HEK293 (cell line): ENCODE measurements at regions not wholly inside any gene's neighbourhood (a gene's known extent, or its start where the extent isn't known, plus 50 kb on each side); places are given as distances from the start of the nearest gene placed in this dataset.
"Not testable (repeated sequence)": the region's sequence is repeated elsewhere in the genome, so short reads cannot be mapped to it uniquely, and the experiment has no call there.

Experiments
- CTCF ChIA-PET: fragments of 350-600 bp; formaldehyde crosslinking; extraction: SDS; loops from one replicate; lab custom pipeline; 2021; ENCODE audit warnings: antibody characterized with exemption; lab: Yijun Ruan, JAX
- POLR2A ChIA-PET: fragments of 300-600 bp; formaldehyde crosslinking; extraction: SDS; loops from one replicate; lab custom pipeline; 2020; ENCODE audit warnings: antibody characterized with exemption, inconsistent platforms; lab: Yijun Ruan, JAX
- H3K27ac ChIP-seq: fragments of 200-500 bp; sonication (Bioruptor generic); 2 replicates; pipeline ENCODE4 v1.5.1; 2014; ENCODE audit warnings: low read depth, low read length, control low read depth, inconsistent platforms; ENCODE audit errors: extremely low read depth
- H3K36me3 ChIP-seq, 2 experiments: fragments of 200-500 bp in 1 of 2; sonication (Bioruptor generic) in 1 of 2; 1 replicate in 1 of 2; 2 replicates in 1 of 2; pipeline ENCODE4 v1.5.1; 2014 to 2017; ENCODE audit warnings: inconsistent platforms in 2 of 2, low read length in 2 of 2; ENCODE audit not compliant: control insufficient read depth in 2 of 2, insufficient read depth in 1 of 2
- H3K4me1 ChIP-seq: fragments of 200-500 bp; sonication (Bioruptor generic); 2 replicates; pipeline ENCODE4 v1.5.1; 2014; ENCODE audit warnings: mild to moderate bottlenecking, low read length, inconsistent platforms; ENCODE audit not compliant: control insufficient read depth, insufficient read depth
- H3K4me3 ChIP-seq: 2 replicates; pipeline ENCODE4 v1.5.1; 2011; ENCODE audit warnings: low read depth, mild to moderate bottlenecking, control low read depth, low read length, moderate library complexity
- H3K9me3 ChIP-seq: fragments of 200-500 bp; sonication (Bioruptor generic); 2 replicates; pipeline ENCODE4 v1.5.1; 2014; ENCODE audit warnings: low read depth, low read length, inconsistent platforms; ENCODE audit not compliant: control insufficient read depth, insufficient read depth
- SETDB1 ChIP-seq: IDR thresholded peaks from one replicate; pipeline ENCODE4 v1.6.1; 2017; ENCODE audit warnings: mild to moderate bottlenecking, low read length, moderate library complexity, mixed read lengths; ENCODE audit not compliant: insufficient read length
- ZFHX2 ChIP-seq: fragments of 450-650 bp; formaldehyde crosslinking; conservative IDR thresholded peaks from 2 replicates; pipeline ENCODE4 v1.5.1; 2016; ENCODE audit warnings: missing biosample characterization, missing genetic modification characterization
- ZFP37 ChIP-seq: fragments of 450-650 bp; formaldehyde crosslinking; IDR thresholded peaks from 2 replicates; pipeline ENCODE4 v1.5.1; 2016; ENCODE audit warnings: missing biosample characterization, missing genetic modification characterization
- ZNF155 ChIP-seq: fragments of 450-650 bp; formaldehyde crosslinking; IDR thresholded peaks from 2 replicates; pipeline ENCODE4 v1.5.1; 2016; ENCODE audit warnings: missing biosample characterization, missing genetic modification characterization
- ZNF24 ChIP-seq: fragments of 450-650 bp; formaldehyde crosslinking; IDR thresholded peaks from 2 replicates; pipeline ENCODE4 v1.5.1; 2016; ENCODE audit warnings: missing biosample characterization, missing genetic modification characterization
- ZNF266 ChIP-seq: fragments of 450-650 bp; formaldehyde crosslinking; IDR thresholded peaks from 2 replicates; pipeline ENCODE4 v1.5.1; 2016; ENCODE audit warnings: missing biosample characterization, missing genetic modification characterization, low read depth
- ZNF292 ChIP-seq: fragments of 450-650 bp; formaldehyde crosslinking; IDR thresholded peaks from 2 replicates; pipeline ENCODE4 v1.5.1; 2016; ENCODE audit warnings: low read depth, missing biosample characterization, missing genetic modification characterization, borderline replicate concordance
- ZNF335 ChIP-seq: fragments of 450-650 bp; formaldehyde crosslinking; conservative IDR thresholded peaks from 2 replicates; pipeline ENCODE4 v1.5.1; 2016; ENCODE audit warnings: missing biosample characterization, missing genetic modification characterization
- ZNF354C ChIP-seq: fragments of 450-650 bp; formaldehyde crosslinking; IDR thresholded peaks from 2 replicates; pipeline ENCODE4 v1.5.1; 2016; ENCODE audit warnings: missing biosample characterization, missing genetic modification characterization, low read depth, borderline replicate concordance
- ZNF391 ChIP-seq: fragments of 450-650 bp; formaldehyde crosslinking; IDR thresholded peaks from 2 replicates; pipeline ENCODE4 v1.5.1; 2016; ENCODE audit warnings: low read depth, missing biosample characterization, missing genetic modification characterization, borderline replicate concordance
- ZNF571 ChIP-seq: fragments of 450-650 bp; formaldehyde crosslinking; IDR thresholded peaks from 2 replicates; pipeline ENCODE4 v1.5.0; 2017; ENCODE audit warnings: missing biosample characterization, missing genetic modification characterization
- ZNF610 ChIP-seq: fragments of 450-650 bp; formaldehyde crosslinking; IDR thresholded peaks from 2 replicates; pipeline ENCODE4 v1.5.1; 2016; ENCODE audit warnings: missing biosample characterization, missing genetic modification characterization, borderline replicate concordance
- ZNF664 ChIP-seq: fragments of 450-650 bp; formaldehyde crosslinking; IDR thresholded peaks from 2 replicates; pipeline ENCODE4 v1.5.1; 2016; ENCODE audit warnings: missing biosample characterization, missing genetic modification characterization
- ZNF701 ChIP-seq: fragments of 450-650 bp; formaldehyde crosslinking; IDR thresholded peaks from 2 replicates; pipeline ENCODE4 v1.5.1; 2016; ENCODE audit warnings: missing biosample characterization, missing genetic modification characterization
- ZNF768 ChIP-seq: fragments of 450-650 bp; formaldehyde crosslinking; IDR thresholded peaks from 2 replicates; pipeline ENCODE4 v1.5.1; 2018; ENCODE audit warnings: missing biosample characterization, mild to moderate bottlenecking, missing genetic modification characterization
- TF ChIP-seq, protein P1 (sequence below): fragments of 450-650 bp; formaldehyde crosslinking; IDR thresholded peaks from 2 replicates; pipeline ENCODE4 v1.5.1; 2016; ENCODE audit warnings: missing biosample characterization, missing genetic modification characterization
- TF ChIP-seq, protein P2 (sequence below): fragments of 450-650 bp; formaldehyde crosslinking; IDR thresholded peaks from 2 replicates; pipeline ENCODE4; 2016; ENCODE audit warnings: missing biosample characterization, missing genetic modification characterization
- TF ChIP-seq, protein P3 (sequence below): fragments of 450-650 bp; formaldehyde crosslinking; IDR thresholded peaks from 2 replicates; pipeline ENCODE4 v1.5.1; 2017; ENCODE audit warnings: missing biosample characterization, missing genetic modification characterization

- ChIA-PET POLR2A (no interaction called here), CTCF (no interaction called here)
- Histone ChIP-seq H3K27ac (no peak overlapping the region), H3K36me3 (no peaks in the 10 kb centered on the region), H3K9me3 (no peaks in the 10 kb centered on the region; the same call in 1 of the 2 replicates), H3K4me1 (no peaks in the 10 kb centered on the region), H3K4me3 (no peak overlapping the region)
- TF ChIP-seq ZNF24 (tag by site-specific recombination) (no peak), ZNF768 (tag by site-specific recombination) (no peak), ZNF354C (tag by site-specific recombination) (no peak), ZNF391 (tag by site-specific recombination) (no peak), ZNF335 (no peak), ZNF292 (tag by site-specific recombination) (no peak), ZNF155 (no peak), ZNF701 (tag by site-specific recombination) (no peak), ZNF664 (no peak), SETDB1 (no peak), ZNF571 (tag by site-specific recombination) (no peak), ZFP37 (tag by site-specific recombination) (no peak), ZNF266 (tag by site-specific recombination) (no peak), ZFHX2 (tag by site-specific recombination) (no peak), ZNF610 (tag by site-specific recombination) (no peak)
- TF ChIP-seq, protein P1, sequence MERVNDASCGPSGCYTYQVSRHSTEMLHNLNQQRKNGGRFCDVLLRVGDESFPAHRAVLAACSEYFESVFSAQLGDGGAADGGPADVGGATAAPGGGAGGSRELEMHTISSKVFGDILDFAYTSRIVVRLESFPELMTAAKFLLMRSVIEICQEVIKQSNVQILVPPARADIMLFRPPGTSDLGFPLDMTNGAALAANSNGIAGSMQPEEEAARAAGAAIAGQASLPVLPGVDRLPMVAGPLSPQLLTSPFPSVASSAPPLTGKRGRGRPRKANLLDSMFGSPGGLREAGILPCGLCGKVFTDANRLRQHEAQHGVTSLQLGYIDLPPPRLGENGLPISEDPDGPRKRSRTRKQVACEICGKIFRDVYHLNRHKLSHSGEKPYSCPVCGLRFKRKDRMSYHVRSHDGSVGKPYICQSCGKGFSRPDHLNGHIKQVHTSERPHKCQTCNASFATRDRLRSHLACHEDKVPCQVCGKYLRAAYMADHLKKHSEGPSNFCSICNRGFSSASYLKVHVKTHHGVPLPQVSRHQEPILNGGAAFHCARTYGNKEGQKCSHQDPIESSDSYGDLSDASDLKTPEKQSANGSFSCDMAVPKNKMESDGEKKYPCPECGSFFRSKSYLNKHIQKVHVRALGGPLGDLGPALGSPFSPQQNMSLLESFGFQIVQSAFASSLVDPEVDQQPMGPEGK (tag by site-specific recombination) = no peak
- TF ChIP-seq, protein P2, sequence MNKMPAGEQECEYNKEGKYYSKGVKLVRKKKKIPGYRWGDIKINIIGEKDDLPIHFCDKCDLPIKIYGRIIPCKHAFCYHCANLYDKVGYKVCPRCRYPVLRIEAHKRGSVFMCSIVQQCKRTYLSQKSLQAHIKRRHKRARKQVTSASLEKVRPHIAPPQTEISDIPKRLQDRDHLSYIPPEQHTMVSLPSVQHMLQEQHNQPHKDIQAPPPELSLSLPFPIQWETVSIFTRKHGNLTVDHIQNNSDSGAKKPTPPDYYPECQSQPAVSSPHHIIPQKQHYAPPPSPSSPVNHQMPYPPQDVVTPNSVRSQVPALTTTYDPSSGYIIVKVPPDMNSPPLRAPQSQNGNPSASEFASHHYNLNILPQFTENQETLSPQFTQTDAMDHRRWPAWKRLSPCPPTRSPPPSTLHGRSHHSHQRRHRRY (tag by site-specific recombination) = no peak
- TF ChIP-seq, protein P3, sequence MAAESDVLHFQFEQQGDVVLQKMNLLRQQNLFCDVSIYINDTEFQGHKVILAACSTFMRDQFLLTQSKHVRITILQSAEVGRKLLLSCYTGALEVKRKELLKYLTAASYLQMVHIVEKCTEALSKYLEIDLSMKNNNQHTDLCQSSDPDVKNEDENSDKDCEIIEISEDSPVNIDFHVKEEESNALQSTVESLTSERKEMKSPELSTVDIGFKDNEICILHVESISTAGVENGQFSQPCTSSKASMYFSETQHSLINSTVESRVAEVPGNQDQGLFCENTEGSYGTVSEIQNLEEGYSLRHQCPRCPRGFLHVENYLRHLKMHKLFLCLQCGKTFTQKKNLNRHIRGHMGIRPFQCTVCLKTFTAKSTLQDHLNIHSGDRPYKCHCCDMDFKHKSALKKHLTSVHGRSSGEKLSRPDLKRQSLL (tag by site-specific recombination) = no peak
Observed at GRCh38 chrX:106286053-106286650, 118.0 kb downstream of the PWWP3B start.

GRCh38 chrX:106290778-106291177, 122.7 kb downstream of the PWWP3B start:
- CTCF ChIA-PET, H3K4me1 ChIP-seq, H3K4me3 ChIP-seq, POLR2A ChIA-PET, H3K27ac ChIP-seq, H3K9me3 ChIP-seq, H3K36me3 ChIP-seq: not testable (repeated sequence)

DNA sequence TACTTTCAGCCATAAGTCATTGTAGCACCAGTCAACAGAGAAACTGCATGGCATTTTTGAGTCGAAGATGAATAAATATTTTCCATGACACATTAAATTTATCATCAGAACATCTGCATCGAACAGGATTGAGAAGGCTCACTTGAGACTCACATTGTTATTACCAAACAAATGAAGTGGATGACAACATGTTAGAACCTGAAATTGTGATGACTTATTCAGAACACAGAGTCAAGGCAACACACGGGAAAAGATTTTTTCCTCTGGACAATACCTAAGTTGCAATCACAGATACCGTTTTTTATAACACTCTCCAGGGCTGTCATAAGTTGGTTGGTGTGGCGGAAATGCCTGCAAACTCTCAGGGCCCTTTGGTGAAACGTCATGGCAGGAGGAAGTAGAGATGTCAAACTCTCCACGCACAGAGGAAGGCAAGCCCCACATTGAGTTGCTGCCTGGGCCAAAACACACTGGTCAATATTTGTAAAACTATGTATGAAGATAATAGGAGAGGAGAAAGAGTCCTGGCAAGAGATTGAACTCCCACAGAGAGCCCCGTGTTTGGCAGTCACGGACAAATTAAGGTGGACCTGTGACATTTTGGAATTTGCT, 123.8 kb downstream of the PWWP3B start:
- H3K36me3 ChIP-seq, H3K4me1 ChIP-seq, H3K9me3 ChIP-seq, H3K4me3 ChIP-seq, CTCF ChIA-PET, POLR2A ChIA-PET, H3K27ac ChIP-seq: not testable (repeated sequence)
